KMS-11 (cell line): ENCODE measurements at regions not wholly inside any gene's neighbourhood (a gene's known extent, or its start where the extent isn't known, plus 50 kb on each side); places are given as distances from the start of the nearest gene placed in this dataset.

Experiments used
- H2AFZ ChIP-seq: fragments of 200-600 bp; sonication (generic); 2 replicates; pipeline ENCODE4 v1.6.1; 2016; ENCODE audit warnings: antibody characterized with exemption, mixed run types, low read depth
- H3K27ac ChIP-seq: fragments of 200-600 bp; sonication (generic); 2 replicates; pipeline ENCODE4 v1.6.1; 2016; ENCODE audit warnings: mild to moderate bottlenecking, mixed run types
- H3K27me3 ChIP-seq: fragments of 200-600 bp; sonication (generic); 2 replicates; pipeline ENCODE4 v1.6.1; 2017; ENCODE audit warnings: mild to moderate bottlenecking, low read depth, mixed run types, moderate library complexity; ENCODE audit not compliant: insufficient read depth
- H3K36me3 ChIP-seq: fragments of 200-600 bp; sonication (generic); 2 replicates; pipeline ENCODE4 v1.6.1; 2017; ENCODE audit warnings: mild to moderate bottlenecking, mixed run types; ENCODE audit not compliant: insufficient read depth
- H3K4me1 ChIP-seq: fragments of 200-600 bp; sonication (generic); 2 replicates; pipeline ENCODE4 v1.6.1; 2016; ENCODE audit warnings: mild to moderate bottlenecking, low read depth, mixed run types; ENCODE audit not compliant: poor library complexity, severe bottlenecking
- H3K4me2 ChIP-seq: fragments of 200-600 bp; sonication (generic); 2 replicates; pipeline ENCODE4 v1.7.0; 2016; ENCODE audit warnings: mild to moderate bottlenecking, mixed run types
- H3K4me3 ChIP-seq: fragments of 200-600 bp; sonication (generic); IDR thresholded peaks from 2 replicates; pipeline ENCODE4 v1.6.1; 2017; ENCODE audit warnings: low read depth, low read length, mixed read lengths; ENCODE audit not compliant: insufficient read depth
- H3K79me2 ChIP-seq: fragments of 200-600 bp; sonication (generic); 2 replicates; pipeline ENCODE4 v1.6.1; 2016; ENCODE audit warnings: low read depth, mixed run types; ENCODE audit not compliant: insufficient read depth
- H3K9ac ChIP-seq: fragments of 200-600 bp; sonication (generic); 2 replicates; pipeline ENCODE4 v1.6.1; 2016; ENCODE audit warnings: mild to moderate bottlenecking, mixed run types
- H4K20me1 ChIP-seq: fragments of 200-600 bp; sonication (generic); 2 replicates; pipeline ENCODE4 v1.6.1; 2016; ENCODE audit warnings: mild to moderate bottlenecking, mixed run types; ENCODE audit not compliant: insufficient read depth
- CTCF ChIP-seq: fragments of 200-600 bp; sonication (generic); conservative IDR thresholded peaks from 2 replicates; pipeline ENCODE4 v1.6.1; 2017; ENCODE audit warnings: low read depth, mild to moderate bottlenecking, antibody characterized with exemption, low read length, moderate library complexity, mixed read lengths

GRCh38 chr18:3350566-3351527, 88.9 kb downstream of the MYL12B start:
- H3K79me2 ChIP-seq: no peaks in the 10 kb centered on the region
- H3K36me3 ChIP-seq: no peaks in the 10 kb centered on the region
- H3K27ac ChIP-seq: no peak overlapping the region
- H2AFZ ChIP-seq: no peak overlapping the region
- H3K27me3 ChIP-seq: no peaks in the 10 kb centered on the region
- TF ChIP-seq CTCF: no peak
- H3K9ac ChIP-seq: no peak overlapping the region
- H3K4me3 ChIP-seq: no peak overlapping the region
- no peaks in the 10 kb centered on the region for H3K4me1 ChIP-seq
- no peaks in the 10 kb centered on the region for H4K20me1 ChIP-seq
- no peak overlapping the region for H3K4me2 ChIP-seq

- H3K27me3 ChIP-seq: no peaks in the 10 kb centered on the region
- H3K9ac ChIP-seq: no peak overlapping the region
- no peaks in the 10 kb centered on the region for H3K36me3 ChIP-seq
- no peak for TF ChIP-seq CTCF
- no peak overlapping the region for H3K27ac ChIP-seq
- H2AFZ ChIP-seq: no peak overlapping the region
- no peaks in the 10 kb centered on the region for H3K79me2 ChIP-seq
- H4K20me1 ChIP-seq: no peaks in the 10 kb centered on the region
- no peak overlapping the region for H3K4me3 ChIP-seq
- H3K4me1 ChIP-seq: no peaks in the 10 kb centered on the region
- H3K4me2 ChIP-seq: no peak overlapping the region
These were observed 92.6 kb downstream of the MYL12B start for GRCh38 chr18:3354506-3354905.

GRCh38 chr18:3356614-3357013, 93.4 kb upstream of the TGIF1 start:
- Histone ChIP-seq H3K4me2 (no peak overlapping the region), H3K4me3 (no peak overlapping the region), H3K27me3 (no peaks in the 10 kb centered on the region), H3K27ac (no peak overlapping the region), H3K4me1 (no peaks in the 10 kb centered on the region), H4K20me1 (no peaks in the 10 kb centered on the region), H3K36me3 (no peaks in the 10 kb centered on the region), H3K9ac (no peak overlapping the region), H3K79me2 (no peaks in the 10 kb centered on the region), H2AFZ (no peak overlapping the region)
- no peak for TF ChIP-seq CTCF

- Histone ChIP-seq H3K36me3 (no peaks in the 10 kb centered on the region), H3K27me3 (no peaks in the 10 kb centered on the region), H3K4me2 (no peak overlapping the region), H4K20me1 (no peaks in the 10 kb centered on the region), H3K27ac (no peak overlapping the region), H3K79me2 (no peaks in the 10 kb centered on the region), H2AFZ (no peak overlapping the region), H3K4me3 (no peak overlapping the region), H3K4me1 (no peaks in the 10 kb centered on the region), H3K9ac (no peak overlapping the region)
- TF ChIP-seq CTCF: no peak
These were observed 92.5 kb upstream of the TGIF1 start for GRCh38 chr18:3357516-3357915.
